ENCODE measurements at regions not wholly inside any gene's neighbourhood (a gene's known extent, or its start where the extent isn't known, plus 50 kb on each side); places are given as distances from the start of the nearest gene placed in this dataset.
"Not testable (repeated sequence)": the region's sequence is repeated elsewhere in the genome, so short reads cannot be mapped to it uniquely, and the experiment has no call there.

DNA sequence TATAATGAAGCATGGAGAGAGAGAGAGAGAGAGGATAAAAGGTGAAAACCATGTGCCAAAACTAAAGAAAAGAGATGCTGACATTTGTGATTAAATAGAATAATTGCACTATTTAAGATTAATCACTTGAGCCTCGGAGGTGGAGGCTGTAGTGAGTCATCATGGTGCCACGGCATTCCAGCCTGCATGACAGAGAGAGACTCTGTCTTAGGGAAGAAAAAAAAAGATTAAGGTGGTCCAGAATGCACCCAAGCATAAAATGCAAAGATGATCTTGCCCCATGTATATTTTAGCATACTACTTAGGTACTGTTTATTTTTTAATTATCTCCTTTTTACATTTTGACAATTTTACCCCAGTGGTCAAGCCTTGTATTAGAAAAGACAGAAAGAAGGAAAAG lies 742.5 kb downstream of the SPATA31A1 start:
- DNase-seq (ENCODE audit: low read depth in 2 of 2) = not testable (repeated sequence)

DNA sequence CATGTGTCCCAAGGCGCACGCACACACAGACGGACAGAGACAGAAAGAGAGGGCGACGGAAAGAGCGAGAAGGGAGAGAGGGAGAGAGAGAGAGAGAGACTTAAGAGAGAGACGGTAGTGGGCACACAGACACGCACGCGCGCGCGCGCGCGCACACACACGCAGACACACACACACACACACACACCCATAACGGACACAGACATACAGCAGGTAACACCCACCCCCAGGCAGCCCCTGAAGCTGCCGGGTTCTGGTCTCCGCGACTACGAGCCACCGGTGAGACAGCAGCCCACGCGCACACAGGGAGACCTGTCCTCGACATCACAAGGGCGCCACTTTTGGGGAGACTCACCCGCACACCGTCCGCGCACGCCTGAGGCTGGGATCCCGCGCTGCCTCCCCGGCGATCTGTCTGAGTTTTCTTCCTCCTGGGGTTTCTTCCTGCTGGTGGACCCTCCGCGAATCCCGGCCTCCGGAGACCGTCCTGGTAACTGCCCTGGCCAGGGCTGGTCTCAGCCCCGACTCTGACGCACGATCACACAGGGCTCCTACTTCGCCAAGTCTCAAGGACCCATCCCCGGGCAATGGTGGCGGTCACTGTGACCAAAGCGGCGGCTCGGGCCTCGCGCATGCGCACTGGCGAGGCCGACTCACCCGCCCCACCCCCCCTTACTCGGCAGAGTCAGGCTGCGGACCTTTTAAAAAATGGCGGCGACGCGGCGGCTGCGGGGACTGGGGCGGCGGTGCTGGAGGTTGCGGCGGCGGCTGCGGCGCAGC lies 750.7 kb downstream of the SPATA31A1 start:
- DNase-seq (ENCODE audit: low read depth in 2 of 2) = peak; percentile 6 to 22

DNA sequence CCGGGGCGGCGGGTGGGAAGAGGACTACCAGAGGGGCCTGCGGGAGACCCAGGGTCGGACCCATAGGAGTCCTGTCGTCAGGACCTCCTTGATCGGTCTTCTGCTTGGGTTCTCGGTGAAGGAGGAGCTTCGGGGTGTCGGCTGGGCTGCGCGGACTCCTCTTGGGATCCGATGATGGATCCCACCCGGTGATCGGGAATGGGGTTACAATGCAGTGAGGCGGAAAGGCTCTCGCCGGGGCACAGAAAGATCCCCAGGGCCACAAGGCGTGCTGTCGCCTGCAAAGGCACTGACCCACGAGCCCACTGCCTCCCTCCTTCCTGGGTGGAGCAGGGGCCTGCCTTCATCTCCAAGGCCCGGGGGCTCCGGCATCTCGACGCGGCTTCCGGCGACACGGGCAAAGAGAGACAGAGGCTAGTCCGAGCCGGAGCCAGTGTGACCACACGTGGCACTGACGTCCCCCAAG lies 751.3 kb downstream of the SPATA31A1 start:
- DNase-seq (ENCODE audit: low read depth in 2 of 2) = not testable (repeated sequence)

DNA sequence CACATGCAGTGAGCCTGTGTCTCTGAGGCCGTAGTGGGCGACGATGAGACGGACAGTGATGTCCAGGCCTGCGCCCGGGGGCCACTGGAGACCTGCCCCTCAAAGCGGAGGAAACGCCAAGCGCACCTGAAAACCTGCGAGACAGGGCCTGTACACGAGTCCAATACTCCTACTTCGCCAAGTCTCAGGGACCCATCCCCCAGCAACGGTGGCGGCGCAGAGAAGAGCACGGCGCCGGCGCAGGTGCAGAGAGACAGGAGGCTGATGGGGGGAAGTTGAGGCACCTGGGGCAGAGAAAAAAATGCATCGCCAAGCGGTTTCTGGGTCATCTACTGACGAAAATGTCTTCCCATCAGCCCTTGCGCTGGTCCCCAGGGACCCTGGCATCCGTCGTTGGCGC lies 751.8 kb downstream of the SPATA31A1 start:
- not testable (repeated sequence) for DNase-seq (ENCODE audit: low read depth in 2 of 2)

DNA sequence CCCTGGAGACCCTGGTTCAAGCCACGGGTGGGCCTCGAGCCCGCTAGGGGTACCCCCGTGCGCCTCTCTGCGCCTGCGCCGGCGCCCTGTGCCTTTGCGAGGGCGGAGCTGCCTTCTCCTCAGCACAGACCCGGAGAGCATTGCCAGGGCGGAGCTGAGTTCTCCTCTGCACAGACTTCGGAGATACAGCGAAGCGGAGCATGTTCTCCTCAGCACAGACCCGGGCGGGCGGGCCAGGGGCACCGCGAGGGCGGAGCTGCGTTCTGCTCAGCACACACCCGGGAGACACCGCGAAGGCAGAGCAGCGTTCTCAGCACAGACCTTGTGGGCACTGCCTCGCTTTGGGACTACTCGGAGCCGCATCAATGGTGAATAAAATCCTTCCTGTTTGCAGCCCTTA lies 753.0 kb downstream of the SPATA31A1 start:
- not testable (repeated sequence) for DNase-seq (ENCODE audit: low read depth in 2 of 2)

DNA sequence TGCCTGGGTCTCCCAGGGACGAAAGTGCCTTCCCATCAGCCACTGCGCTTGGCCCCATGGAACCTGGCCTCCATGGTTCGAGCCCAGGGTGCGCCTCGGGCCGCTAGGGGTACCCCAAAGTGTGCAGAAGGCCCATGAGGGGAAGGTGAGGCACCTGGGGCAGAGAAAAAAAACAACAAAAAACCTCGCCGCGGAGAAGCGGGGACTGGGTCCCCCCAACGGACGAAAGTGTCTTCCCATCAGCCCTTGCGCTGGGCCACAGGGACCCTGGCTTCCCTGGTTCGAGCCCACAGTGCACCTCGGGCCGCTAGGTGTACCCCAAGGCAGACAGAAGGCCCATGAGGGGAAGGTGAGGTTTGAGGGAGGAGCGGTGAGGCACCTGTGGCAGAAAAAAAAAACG lies 755.3 kb downstream of the SPATA31A1 start:
- DNase-seq (ENCODE audit: low read depth in 2 of 2) = not testable (repeated sequence)

DNA sequence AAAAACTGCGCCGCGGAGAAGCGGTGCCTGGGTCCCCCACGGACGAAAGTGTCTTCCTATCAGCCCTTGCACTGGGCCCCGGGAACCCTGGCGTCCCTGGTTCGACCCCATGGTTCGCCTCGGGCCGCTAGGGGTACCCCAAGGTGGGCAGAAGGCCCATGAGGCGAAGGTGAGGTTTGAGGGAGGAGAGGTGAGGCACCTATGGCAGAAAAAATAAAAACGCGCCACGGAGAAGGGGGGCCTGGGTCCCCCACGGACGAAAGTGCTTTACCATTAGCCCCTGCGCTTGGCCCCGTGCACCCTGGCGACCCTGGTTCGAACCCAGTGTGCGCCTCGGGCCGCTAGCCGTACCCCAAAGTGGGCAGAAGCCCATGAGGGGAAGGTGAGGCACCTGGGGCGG lies 756.1 kb downstream of the SPATA31A1 start:
- DNase-seq (ENCODE audit: low read depth in 2 of 2) = not testable (repeated sequence)

DNA sequence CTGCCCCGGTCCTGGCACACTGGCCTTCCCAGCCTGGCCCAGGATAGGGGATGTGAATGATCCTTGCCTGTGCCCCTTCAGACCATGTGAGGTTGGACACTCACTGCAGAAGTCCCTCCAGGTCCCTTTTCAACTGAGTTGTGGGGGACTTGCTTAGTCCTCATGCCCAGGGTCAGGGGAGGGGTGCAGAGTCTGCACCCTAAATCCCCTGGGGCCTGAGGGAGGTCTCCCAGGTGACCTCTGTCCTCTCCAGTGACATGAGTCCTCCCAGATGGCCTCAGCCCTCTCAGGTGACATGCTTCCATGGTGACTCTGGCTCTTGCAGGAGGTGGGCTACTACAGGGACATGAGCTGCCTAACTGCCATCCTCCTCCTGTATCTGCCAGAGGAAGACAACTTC lies 775.1 kb downstream of the SPATA31A1 start:
- DNase-seq (ENCODE audit: low read depth in 2 of 2) = not testable (repeated sequence)

DNA sequence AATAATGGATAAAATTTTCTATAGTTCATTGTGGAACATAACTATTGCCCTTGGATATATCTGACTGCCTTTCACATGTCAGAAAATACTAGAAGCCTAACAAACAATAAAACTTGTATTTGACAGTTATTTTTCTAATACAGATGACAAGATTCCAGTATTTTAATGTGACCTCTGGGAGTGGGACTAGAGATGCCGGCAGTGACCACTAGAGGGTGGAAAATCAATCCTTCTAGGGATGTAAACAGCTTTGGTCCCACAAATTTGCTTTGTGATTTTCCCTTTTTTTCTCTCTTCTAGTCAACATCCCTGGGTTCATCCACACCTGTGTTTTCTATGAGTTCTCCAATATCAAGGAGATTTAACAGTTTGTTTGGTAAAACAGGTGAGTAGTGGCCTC lies 813.7 kb downstream of the SPATA31A1 start:
- not testable (repeated sequence) for DNase-seq (ENCODE audit: low read depth in 2 of 2)

DNA sequence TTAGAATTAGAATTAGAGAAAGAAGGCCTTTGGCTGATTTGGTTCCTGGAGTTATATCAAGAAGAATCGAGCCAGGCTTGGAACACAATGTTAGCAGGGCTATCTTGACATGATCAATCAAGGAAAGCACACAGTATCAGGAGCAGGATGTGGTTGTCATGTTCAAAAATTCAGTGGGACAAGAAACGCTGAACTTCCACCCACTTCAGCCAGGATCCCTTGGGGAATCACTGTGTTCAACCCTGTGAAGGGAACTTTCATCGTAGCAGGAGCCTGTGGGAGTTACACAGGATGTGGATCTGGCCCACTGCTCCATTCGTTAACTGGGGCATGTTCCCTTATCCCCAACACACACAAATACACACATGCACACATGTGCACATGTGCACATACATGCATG lies 817.8 kb downstream of the SPATA31A1 start:
- DNase-seq (ENCODE audit: low read depth in 2 of 2) = not testable (repeated sequence)

DNA sequence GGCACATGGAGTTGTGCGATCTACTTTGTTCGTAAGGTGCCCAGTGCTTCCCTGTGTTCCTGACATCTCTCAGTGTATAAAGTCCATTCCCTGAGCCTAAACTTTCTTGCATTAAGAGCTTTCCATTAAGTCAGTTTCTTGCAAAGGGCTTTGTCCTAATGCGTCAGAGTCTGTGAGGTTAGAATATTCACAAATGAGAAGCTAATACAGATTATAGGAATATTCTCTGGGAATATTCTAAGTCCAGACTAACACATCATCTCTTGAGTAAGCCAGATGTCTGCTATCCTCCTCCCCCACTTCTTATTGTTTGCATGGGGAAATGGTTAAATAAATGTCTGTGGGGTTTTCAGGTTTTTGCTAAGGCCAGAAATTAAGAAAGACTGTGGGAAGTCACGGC lies 818.6 kb downstream of the SPATA31A1 start:
- DNase-seq (ENCODE audit: low read depth in 2 of 2) = not testable (repeated sequence)

DNA sequence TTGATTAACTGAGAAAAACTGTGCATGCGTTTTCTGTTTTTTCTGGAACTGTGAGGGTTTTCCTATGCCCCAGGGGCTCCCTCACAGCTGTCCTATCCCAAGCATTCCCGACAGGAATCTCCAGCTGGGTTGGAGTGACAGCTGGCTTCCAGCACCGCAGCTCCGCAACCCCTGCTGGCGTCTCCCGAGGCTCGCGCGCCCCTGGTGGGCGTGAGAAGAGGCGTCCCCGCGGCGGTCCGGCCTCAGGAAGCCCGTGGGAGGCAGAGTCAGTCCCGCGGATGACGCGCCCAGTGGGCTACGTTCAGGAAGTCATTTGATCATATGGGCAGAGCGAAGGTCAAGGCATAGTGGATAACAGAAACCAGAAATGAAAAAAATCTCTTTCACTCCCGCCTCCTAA lies 821.9 kb downstream of the SPATA31A1 start:
- DNase-seq (ENCODE audit: low read depth in 2 of 2) = not testable (repeated sequence)

DNA sequence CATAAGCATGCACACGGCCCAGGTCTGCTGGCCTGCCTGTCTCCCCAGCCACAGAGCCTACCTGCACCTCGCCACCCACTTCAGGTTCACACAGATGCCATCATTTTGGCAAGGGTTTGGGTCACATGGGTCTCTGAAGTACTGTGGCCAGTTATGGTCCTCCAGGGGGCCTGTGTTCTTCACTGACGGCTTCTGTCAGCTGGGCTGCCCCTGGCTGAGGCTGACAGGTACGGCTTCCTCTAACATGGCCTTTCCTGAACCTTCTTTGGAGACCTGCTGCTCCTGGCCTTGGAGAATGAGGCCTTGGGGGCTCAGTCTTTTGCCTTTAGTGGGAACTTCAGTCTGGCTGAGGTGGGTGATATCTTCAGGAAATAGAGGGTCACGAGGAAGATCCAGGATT lies 835.9 kb downstream of the SPATA31A1 start:
- DNase-seq (ENCODE audit: low read depth in 2 of 2) = not testable (repeated sequence)

DNA sequence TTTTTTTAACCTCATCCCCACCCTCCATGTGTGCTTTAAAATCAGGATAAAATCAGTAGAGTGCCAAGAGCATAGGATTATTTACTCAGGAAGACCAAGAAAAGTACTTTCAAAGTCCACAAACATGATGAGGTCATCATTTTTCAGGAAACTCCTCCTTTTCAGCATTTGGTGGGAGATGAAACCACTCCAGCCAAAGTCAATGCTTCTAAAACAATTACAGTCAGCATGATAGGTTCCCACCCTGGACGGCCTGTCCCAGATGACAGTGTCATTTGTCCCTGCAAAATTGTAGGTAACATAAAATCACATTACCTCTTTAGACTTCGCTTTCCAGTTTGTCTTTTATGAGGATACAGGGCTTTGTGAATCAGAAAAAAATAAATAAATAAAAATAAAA lies 836.7 kb downstream of the SPATA31A1 start:
- not testable (repeated sequence) for DNase-seq (ENCODE audit: low read depth in 2 of 2)

DNA sequence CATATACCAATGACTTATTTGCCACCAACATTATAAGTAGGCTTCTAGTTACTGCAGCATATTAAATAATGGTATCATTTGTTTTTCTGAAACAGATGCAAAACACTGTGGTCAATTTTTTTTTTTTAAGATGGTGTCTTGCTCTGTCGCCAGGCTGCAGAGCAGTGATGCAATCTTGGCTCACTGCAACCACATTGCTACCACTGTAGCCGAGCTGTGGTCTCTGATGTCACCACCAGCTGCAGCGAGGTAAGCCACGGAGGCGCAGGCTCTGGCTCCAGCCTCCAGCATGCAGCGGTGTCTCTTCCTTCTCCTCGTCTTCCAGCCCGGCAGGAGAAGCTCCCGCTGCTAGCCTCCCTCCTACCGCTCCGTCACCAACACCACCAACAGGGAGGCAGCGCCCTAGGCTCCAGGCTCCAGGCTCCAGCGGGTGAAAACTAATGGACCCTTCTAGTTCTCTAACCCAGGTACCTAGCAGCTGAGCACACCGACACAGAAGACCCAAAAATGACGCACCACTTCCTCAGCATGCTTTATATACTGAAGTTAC lies 840.8 kb downstream of the SPATA31A1 start:
- not testable (repeated sequence) for DNase-seq (ENCODE audit: low read depth in 2 of 2)

DNA sequence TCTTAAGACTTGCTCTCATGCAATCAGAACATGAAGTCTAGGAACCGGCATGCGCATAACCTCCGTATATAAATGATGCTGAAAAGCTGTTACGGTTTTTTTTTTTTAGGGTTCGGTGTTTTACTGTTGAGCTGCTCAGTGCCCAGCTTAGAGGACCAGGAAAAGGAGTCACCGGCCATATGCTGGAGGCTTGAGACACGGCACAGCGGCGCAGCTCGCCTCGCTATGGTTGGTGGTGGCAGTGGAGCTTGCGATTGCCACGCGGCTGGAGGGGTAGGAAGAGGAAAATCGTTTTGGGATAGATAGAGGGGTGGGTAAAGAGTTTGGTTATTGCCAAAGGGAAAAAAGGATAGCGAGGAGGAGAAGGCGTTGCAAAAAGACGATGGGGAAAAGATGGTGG lies 841.3 kb downstream of the SPATA31A1 start:
- DNase-seq (ENCODE audit: low read depth in 2 of 2) = not testable (repeated sequence)

DNA sequence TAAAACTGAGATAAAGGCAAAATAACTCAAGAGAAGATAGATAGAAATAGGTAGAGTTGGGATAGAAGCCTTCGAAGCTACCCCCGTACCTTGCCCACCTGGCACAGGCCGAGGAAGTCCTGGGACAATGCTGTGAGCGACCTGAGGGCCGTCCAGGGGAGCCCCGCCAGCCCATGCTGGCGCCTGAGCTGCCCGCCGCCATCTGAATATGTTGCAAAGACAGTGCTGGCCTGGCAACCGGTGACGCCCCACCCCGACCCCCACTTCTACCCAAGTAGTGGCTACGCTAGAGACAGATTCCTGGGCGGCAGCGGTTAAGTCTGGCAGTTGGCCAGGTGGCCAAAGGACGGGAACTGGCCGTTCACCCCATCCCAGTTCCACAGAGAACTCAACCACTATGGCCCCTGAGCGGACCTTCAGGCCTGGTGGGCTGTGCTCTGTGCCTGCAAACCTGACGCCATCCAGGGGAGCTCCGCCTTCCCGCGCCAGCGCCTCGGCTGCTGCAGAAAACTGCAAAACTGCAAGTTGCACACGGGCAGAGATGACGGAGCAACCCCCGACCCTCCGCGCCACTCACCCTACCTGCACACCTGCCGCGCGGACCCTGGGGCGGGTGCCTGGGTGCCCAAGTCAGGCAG lies 866.2 kb downstream of the SPATA31A1 start:
- DNase-seq (ENCODE audit: low read depth in 2 of 2) = not testable (repeated sequence)

DNA sequence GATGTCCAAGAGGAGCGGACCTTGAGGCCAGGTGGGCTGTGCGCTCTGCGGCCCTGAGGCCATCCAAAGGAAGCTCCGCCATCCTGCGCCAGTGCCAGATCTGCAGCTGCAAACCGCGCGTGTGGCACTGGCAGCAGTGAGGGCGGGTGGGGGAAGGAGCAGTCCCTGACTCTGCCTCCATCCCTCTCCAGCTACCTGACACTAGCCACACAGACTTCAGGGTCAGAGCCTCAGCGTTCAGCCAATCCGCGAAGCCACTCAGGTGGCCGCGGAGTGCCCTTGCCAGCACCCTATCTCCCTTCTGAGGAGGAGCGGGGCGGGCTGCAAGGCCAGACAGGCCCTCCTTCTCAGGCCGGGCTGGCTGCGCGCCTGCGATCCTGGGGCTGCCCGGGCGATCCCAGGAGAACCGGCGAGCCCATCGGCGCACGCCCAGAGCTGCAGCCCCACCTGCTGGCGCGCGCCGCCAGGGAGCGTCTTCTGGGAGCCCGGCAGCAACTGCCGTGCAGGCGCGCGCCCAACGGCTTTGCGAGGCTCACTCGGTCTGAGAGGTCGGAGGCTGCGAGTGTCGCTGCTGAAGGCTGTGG lies 867.2 kb downstream of the SPATA31A1 start:
- DNase-seq (ENCODE audit: low read depth in 2 of 2) = not testable (repeated sequence)

DNA sequence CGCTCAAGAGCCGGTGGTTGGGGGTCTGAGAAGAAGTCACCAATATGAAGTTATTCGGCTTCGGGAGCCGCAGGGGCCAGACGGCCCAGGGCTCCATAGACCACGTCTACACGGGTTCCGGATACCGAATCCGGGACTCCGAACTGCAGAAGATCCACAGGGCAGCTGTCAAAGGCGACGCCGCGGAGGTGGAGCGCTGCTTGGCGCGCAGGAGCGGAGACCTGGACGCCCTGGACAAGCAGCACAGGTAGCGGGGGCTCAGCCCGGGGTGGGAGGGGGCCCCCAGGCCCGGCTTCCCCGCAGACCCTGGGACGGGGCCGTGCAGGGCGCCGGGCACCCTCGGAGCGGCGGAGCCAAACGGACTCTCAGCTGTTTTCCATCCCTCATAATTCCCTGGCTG lies 867.9 kb downstream of the SPATA31A1 start:
- not testable (repeated sequence) for DNase-seq (ENCODE audit: low read depth in 2 of 2)
